ENCODE measurements at regions not wholly inside any gene's neighbourhood (a gene's known extent, or its start where the extent isn't known, plus 50 kb on each side); places are given as distances from the start of the nearest gene placed in this dataset.

DNA sequence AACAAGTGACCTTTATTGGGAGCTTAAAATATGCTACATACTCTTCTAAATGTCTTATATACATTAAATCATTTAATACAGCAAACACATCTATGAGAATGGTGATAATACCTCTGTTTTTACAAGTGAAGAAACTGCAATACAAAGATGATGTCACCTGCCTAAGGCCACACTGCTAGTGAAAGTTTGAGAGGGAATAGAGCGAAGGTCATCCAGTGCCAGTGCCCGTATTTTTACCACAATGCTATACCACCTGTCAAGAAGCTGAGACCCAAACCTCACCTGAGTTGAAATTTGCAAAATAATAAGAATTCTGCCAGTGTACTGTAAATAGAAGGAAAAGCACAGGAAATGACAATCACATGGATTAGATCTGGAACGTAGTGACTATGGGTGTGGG is 200.4 kb upstream of the TMPRSS15 start:
- H3K27ac ChIP-seq, result no peak overlapping the region
- WGBS, 5 donors, result 62 to 80% (median 68%) methylated on average over 3 of the region's 3 CpGs
- H3K36me3 ChIP-seq, result no peaks in the 10 kb centered on the region
- intact Hi-C loops (cut with DNase I; ENCODE audit: low total_unique reads), result no loop called here
- no peaks in the 10 kb centered on the region for H3K9me3 ChIP-seq
- H3K27me3 ChIP-seq (replicated peaks in 1 of 7), result no peaks in the 10 kb centered on the region
- H3K4me1 ChIP-seq, result no peaks in the 10 kb centered on the region
- DNase-seq, result no peak
- TF ChIP-seq, protein P1, sequence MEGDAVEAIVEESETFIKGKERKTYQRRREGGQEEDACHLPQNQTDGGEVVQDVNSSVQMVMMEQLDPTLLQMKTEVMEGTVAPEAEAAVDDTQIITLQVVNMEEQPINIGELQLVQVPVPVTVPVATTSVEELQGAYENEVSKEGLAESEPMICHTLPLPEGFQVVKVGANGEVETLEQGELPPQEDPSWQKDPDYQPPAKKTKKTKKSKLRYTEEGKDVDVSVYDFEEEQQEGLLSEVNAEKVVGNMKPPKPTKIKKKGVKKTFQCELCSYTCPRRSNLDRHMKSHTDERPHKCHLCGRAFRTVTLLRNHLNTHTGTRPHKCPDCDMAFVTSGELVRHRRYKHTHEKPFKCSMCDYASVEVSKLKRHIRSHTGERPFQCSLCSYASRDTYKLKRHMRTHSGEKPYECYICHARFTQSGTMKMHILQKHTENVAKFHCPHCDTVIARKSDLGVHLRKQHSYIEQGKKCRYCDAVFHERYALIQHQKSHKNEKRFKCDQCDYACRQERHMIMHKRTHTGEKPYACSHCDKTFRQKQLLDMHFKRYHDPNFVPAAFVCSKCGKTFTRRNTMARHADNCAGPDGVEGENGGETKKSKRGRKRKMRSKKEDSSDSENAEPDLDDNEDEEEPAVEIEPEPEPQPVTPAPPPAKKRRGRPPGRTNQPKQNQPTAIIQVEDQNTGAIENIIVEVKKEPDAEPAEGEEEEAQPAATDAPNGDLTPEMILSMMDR (IDR thresholded peaks at IDR 0.05 in 8 of 11, conservative IDR thresholded peaks at IDR 0.05 in 3 of 11), result no peak
- TF ChIP-seq POLR2A (IDR thresholded peaks at IDR 0.05) (no peak), POLR2AphosphoS5 (IDR thresholded peaks at IDR 0.05) (no peak)
- no peak overlapping the region for H3K4me3 ChIP-seq

DNA sequence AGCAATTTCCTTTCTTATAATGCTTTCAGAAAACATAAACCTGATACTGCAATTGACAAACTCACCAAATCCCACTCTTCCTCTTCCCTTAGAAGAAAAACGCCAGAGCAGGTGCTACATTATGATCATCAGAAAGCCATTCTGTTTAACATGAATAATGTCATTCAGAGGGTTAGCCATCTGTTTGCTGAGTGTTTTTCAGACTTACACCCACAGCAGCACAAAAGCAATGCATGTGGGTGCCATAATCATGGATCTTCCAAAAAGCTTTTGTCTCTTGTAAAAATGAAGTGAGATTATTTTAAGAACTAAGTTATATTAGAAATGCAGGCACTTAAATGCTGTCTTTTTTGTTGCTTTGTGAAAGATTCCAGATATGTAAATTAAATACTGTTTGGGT is 204.6 kb upstream of the TMPRSS15 start:
- 50 to 89% (median 72%) methylated on average over 1 of the region's 1 CpG for WGBS, 5 donors
- Histone ChIP-seq H3K27me3 (replicated peaks in 1 of 7) (no peaks in the 10 kb centered on the region), H3K36me3 (no peaks in the 10 kb centered on the region), H3K9me3 (no peaks in the 10 kb centered on the region), H3K4me1 (no peaks in the 10 kb centered on the region), H3K27ac (no peak overlapping the region), H3K4me3 (no peak overlapping the region)
- intact Hi-C loops (cut with DNase I; ENCODE audit: low total_unique reads), result no loop called here
- DNase-seq, result no peak
- TF ChIP-seq POLR2A (IDR thresholded peaks at IDR 0.05) (no peak), POLR2AphosphoS5 (IDR thresholded peaks at IDR 0.05) (no peak)
- TF ChIP-seq, protein P1 (IDR thresholded peaks at IDR 0.05 in 8 of 11, conservative IDR thresholded peaks at IDR 0.05 in 3 of 11), result no peak

DNA sequence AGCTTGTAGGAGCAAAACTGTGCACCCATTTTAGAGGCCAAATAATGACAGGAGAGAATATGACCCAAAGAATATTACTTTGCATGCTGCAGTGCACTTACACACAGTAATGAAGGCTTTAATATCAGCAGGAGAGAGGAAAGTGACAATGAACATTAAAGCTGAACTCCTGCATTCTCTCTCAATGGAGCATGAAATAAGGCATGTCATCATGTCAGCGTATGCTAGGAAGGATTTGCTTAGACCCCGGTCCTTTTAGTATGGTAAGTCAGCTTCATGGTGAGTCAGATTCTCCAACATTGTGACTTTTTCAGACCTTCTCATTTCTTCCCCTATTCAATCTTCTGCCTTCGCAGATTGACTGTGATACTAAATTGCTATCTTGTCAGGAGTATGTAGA is 210.7 kb upstream of the TMPRSS15 start:
- Histone ChIP-seq H3K9me3 (no peaks in the 10 kb centered on the region), H3K4me3 (no peak overlapping the region), H3K27me3 (replicated peaks in 1 of 7) (no peaks in the 10 kb centered on the region), H3K4me1 (no peaks in the 10 kb centered on the region), H3K27ac (no peak overlapping the region), H3K36me3 (no peaks in the 10 kb centered on the region)
- intact Hi-C loops (cut with DNase I; ENCODE audit: low total_unique reads), result no loop called here
- WGBS, 5 donors, result 82 to 94% (median 90%) methylated on average over 3 of the region's 3 CpGs
- TF ChIP-seq POLR2A (IDR thresholded peaks at IDR 0.05) (no peak), POLR2AphosphoS5 (IDR thresholded peaks at IDR 0.05) (no peak)
- TF ChIP-seq, protein P1 (IDR thresholded peaks at IDR 0.05 in 8 of 11, conservative IDR thresholded peaks at IDR 0.05 in 3 of 11), result no peak
- no peak for DNase-seq

DNA sequence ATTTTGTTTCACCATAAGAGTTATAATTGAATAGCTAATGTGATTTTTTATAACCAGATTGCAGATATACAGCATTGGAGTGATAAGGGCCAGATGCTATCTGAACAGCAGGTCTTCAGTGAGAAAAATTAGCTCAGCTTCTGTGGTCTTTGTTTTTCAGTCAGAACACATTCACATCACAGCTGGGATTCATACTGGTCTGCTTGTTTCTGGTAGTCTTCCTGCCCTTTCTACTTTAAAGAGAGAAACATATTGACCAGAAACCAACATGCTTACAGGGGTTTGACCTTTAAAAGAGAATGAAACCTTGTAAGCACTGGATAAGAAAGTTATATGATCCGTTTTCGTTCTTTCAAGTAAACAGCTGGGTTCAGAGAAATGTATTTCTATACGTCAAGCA is 213.7 kb upstream of the TMPRSS15 start:
- Histone ChIP-seq H3K4me3 (no peak overlapping the region), H3K36me3 (no peaks in the 10 kb centered on the region), H3K9me3 (no peaks in the 10 kb centered on the region), H3K4me1 (no peaks in the 10 kb centered on the region), H3K27me3 (replicated peaks in 1 of 7) (no peaks in the 10 kb centered on the region), H3K27ac (no peak overlapping the region)
- TF ChIP-seq POLR2A (IDR thresholded peaks at IDR 0.05), result no peak
- TF ChIP-seq, protein P1 (IDR thresholded peaks at IDR 0.05 in 8 of 11, conservative IDR thresholded peaks at IDR 0.05 in 3 of 11), result no peak
- TF ChIP-seq POLR2AphosphoS5 (IDR thresholded peaks at IDR 0.05), result no peak
- 50 to 81% (median 68%) methylated on average over 3 of the region's 3 CpGs for WGBS, 5 donors
- no peak for DNase-seq
- intact Hi-C loops (cut with DNase I; ENCODE audit: low total_unique reads), result no loop called here
